K562 (cell line): ENCODE measurements at regions not wholly inside any gene's neighbourhood (a gene's known extent, or its start where the extent isn't known, plus 50 kb on each side); places are given as distances from the start of the nearest gene placed in this dataset.

Experiments used
- ATAC-seq: fragments of 200-7000 bp; cut with Tn5 transposase; 3 replicates; pipeline ENCODE4 v1.9.1; 2020; ENCODE audit warnings: moderate library complexity
- BruUV-seq: library from RNA; stranded (reverse); fragments of 400-500 nt; replicated peaks from 2 replicates; lab custom pipeline; 2021; lab: Mats Ljungman, UMichigan
- CTCF ChIA-PET: fragments of 300-600 bp; formaldehyde crosslinking; extraction: SDS; loops from one replicate; lab custom pipeline; 2021; ENCODE audit warnings: low intra/inter-chr PET ratio; lab: Yijun Ruan, JAX
- POLR2A ChIA-PET: fragments of 300-600, 350-650 bp; sonication (Branson Sonifier 250); formaldehyde crosslinking; extraction: SDS; loops from one replicate; lab custom pipeline; 2021; ENCODE audit warnings: antibody characterized with exemption, inconsistent platforms; lab: Yijun Ruan, JAX
- DNase-seq, 4 experiments: peaks; one replicate each; pipeline versions ENCODE4 v3.0.0 to v3.0.0-alpha.2; 2011 to 2018; ENCODE audit warnings: low spot score in 3 of 4, mixed read lengths in 3 of 4; ENCODE audit errors: extremely low read depth in 1 of 4
- FAIRE-seq: peaks from 2 replicates; lab custom pipeline; 2011; peaks lifted over from hg19 to GRCh38; lab: Jason Lieb, UNC
- H2AFZ ChIP-seq: 2 replicates; pipeline ENCODE4 v1.6.0; 2011; ENCODE audit warnings: low read depth, low read length, control low read depth, inconsistent platforms
- H3K27ac ChIP-seq: fragments of 200-600 bp; 3 replicates; pipeline ENCODE4 v1.8.0; 2011; ENCODE audit warnings: low read depth, mild to moderate bottlenecking, control low read depth, inconsistent platforms, low read length, moderate library complexity, mixed read lengths; ENCODE audit errors: extremely low read depth
- H3K27me3 ChIP-seq, 2 experiments: fragments of 300-600 bp in 1 of 2; 2 replicates in 1 of 2; 3 replicates in 1 of 2; pipeline versions ENCODE4 v1.6.0 to v1.8.0; 2011; ENCODE audit warnings: inconsistent platforms in 2 of 2, low read length in 2 of 2, mild to moderate bottlenecking in 1 of 2, mixed read lengths in 1 of 2, moderate library complexity in 1 of 2; ENCODE audit not compliant: control insufficient read depth in 2 of 2, insufficient read depth in 2 of 2
- H3K36me3 ChIP-seq: fragments of 300-600 bp; 3 replicates; pipeline ENCODE4 v1.8.0; 2011; ENCODE audit warnings: mild to moderate bottlenecking, low read length, inconsistent platforms; ENCODE audit not compliant: control insufficient read depth, insufficient read depth
- H3K4me1 ChIP-seq, 2 experiments: fragments of 200-600 bp in 1 of 2; replicated peaks in 1 of 2; 2 replicates in 1 of 2; 3 replicates in 1 of 2; pipeline versions ENCODE4 v1.5.1 to v1.8.0; 2011; ENCODE audit warnings: inconsistent platforms in 2 of 2, low read length in 2 of 2, mild to moderate bottlenecking in 1 of 2, mixed read lengths in 1 of 2, moderate library complexity in 1 of 2; ENCODE audit not compliant: control insufficient read depth in 2 of 2, insufficient read depth in 2 of 2
- H3K4me2 ChIP-seq: 2 replicates; pipeline ENCODE4 v1.6.1; 2011; ENCODE audit warnings: low read length, control low read depth, inconsistent platforms, mixed read lengths; ENCODE audit not compliant: insufficient read depth
- H3K4me3 ChIP-seq: fragments of 200-600 bp; sonication (generic), shearing (Covaris generic); 2 replicates; pipeline ENCODE4 v1.5.1; 2016; ENCODE audit warnings: control low read depth, inconsistent platforms
- H3K79me2 ChIP-seq: fragments of 200-600 bp; 3 replicates; pipeline ENCODE4 v1.8.0; 2011; ENCODE audit warnings: low read length, inconsistent platforms; ENCODE audit not compliant: control insufficient read depth, insufficient read depth
- H3K9ac ChIP-seq, 2 experiments: 2 replicates each; pipeline versions ENCODE4 v1.6.0 to v1.6.1; 2011; ENCODE audit warnings: low read depth in 2 of 2, low read length in 2 of 2, control low read depth in 1 of 2, inconsistent platforms in 1 of 2, mild to moderate bottlenecking in 1 of 2, mixed read lengths in 1 of 2; ENCODE audit not compliant: insufficient read depth in 1 of 2
- H3K9me1 ChIP-seq: one replicate; pipeline ENCODE4 v1.6.0; 2011; ENCODE audit warnings: inconsistent platforms, mild to moderate bottlenecking, low read length, moderate library complexity; ENCODE audit not compliant: control insufficient read depth, insufficient read depth
- H3K9me3 ChIP-seq: replicated peaks from 2 replicates; pipeline ENCODE4 v1.5.1; 2011; ENCODE audit warnings: low read depth, low read length, inconsistent platforms; ENCODE audit not compliant: control insufficient read depth, insufficient read depth
- H4K20me1 ChIP-seq: replicated peaks from 2 replicates; pipeline ENCODE4 v1.6.1; 2011; ENCODE audit warnings: low read length, inconsistent platforms, mixed read lengths; ENCODE audit not compliant: control insufficient read depth, insufficient read depth
- DIDO1 ChIP-seq: fragments of 450-650 bp; IDR thresholded peaks from 2 replicates; pipeline ENCODE4 v1.6.1; 2016; ENCODE audit warnings: low read depth, missing biosample characterization, missing genetic modification characterization
- KHSRP ChIP-seq: fragments of 450-650 bp; IDR thresholded peaks from 2 replicates; pipeline ENCODE4 v1.6.1; 2017
- MTA1 ChIP-seq: fragments of 450-650 bp; IDR thresholded peaks from 2 replicates; pipeline ENCODE4 v1.6.1; 2017; ENCODE audit warnings: borderline replicate concordance
- RCOR1 ChIP-seq, 2 experiments: IDR thresholded peaks; 2 replicates each; pipeline ENCODE4 v1.6.1; 2012; ENCODE audit warnings: low read depth in 2 of 2, low read length in 2 of 2, borderline replicate concordance in 1 of 2, improper control_type of control experiment in 1 of 2
- TEAD2 ChIP-seq: fragments of 450-650 bp; IDR thresholded peaks from 2 replicates; pipeline ENCODE4 v1.6.1; 2016; ENCODE audit warnings: missing genetic modification characterization, control low read depth, missing compliant biosample characterization
- XRCC3 ChIP-seq: fragments of 450-650 bp; IDR thresholded peaks from 2 replicates; pipeline ENCODE4 v1.6.1; 2017; ENCODE audit warnings: mild to moderate bottlenecking, moderate library complexity
- ZNF280A ChIP-seq: fragments of 450-650 bp; IDR thresholded peaks from 2 replicates; pipeline ENCODE4 v1.6.1; 2018; ENCODE audit warnings: mild to moderate bottlenecking, low read depth; ENCODE audit not compliant: partially characterized antibody
- ZNF785 ChIP-seq: fragments of 250-450 bp; sonication (Bioruptor Pico); IDR thresholded peaks from 2 replicates; pipeline ENCODE4 v1.4.0; 2020; ENCODE audit warnings: mild to moderate bottlenecking
- WGBS: fragments of 100-300 bp; shearing (Covaris generic); methylation state at CpG from one replicate; pipeline ENCODE4 v1.1.6; 2016; ENCODE audit warnings: low coverage, mixed read lengths; ENCODE audit not compliant: insufficient coverage; ENCODE audit errors: missing lambda C conversion rate; 5-methylcytosine and 5-hydroxymethylcytosine counted together
- in situ Hi-C: fragments of 300-500 bp; cut with MboI; formaldehyde crosslinking; loops from 4 replicates; pipeline ENCODE4 v1.15.0; 2018; ENCODE audit warnings: inconsistent platforms, mixed read lengths
- intact Hi-C: fragments of 100-400 bp; cut with micrococcal nuclease; formaldehyde crosslinking; loops from 2 replicates; pipeline ENCODE4 v1.14.2; 2022
- TF ChIP-seq, protein P1 (sequence below): fragments of 450-650 bp; formaldehyde crosslinking; IDR thresholded peaks from 2 replicates; pipeline ENCODE4 v1.4.0; 2022; ENCODE audit warnings: missing genetic modification characterization

DNA sequence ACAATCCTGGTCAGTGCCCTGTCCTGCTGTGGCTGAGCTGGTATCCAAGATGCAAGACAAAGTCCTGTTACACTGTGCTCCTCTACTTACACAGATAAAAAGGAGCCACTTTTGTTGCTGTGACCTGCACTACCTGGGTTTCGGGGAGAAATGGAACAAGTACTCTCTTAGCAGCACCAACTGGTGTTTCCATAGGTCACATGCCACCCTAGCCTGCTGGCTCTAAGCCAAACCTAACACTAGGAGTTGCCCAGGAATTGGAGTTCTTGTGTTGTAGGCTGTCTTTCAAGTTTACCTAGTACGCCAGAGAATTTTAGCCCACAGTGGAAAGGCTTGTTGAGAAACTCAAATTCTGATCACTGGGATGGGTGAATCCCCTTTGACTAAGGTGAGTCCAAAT lies 727.4 kb downstream of the FAM133A start:
- in situ Hi-C loops, result no loop called here

More for the DNA sequence above, 727.4 kb downstream of the FAM133A start:
- Histone ChIP-seq H4K20me1 (no peaks in the 10 kb centered on the region), H3K27me3 (no peaks in the 10 kb centered on the region), H3K9me3 (no peaks in the 10 kb centered on the region), H3K4me3 (no peak overlapping the region), H3K9me1 (no peaks in the 10 kb centered on the region), H3K27ac (no peak overlapping the region), H3K79me2 (no peaks in the 10 kb centered on the region), H3K36me3 (no peaks in the 10 kb centered on the region), H2AFZ (no peak overlapping the region), H3K9ac (no peak overlapping the region), H3K4me1 (no peaks in the 10 kb centered on the region), H3K4me2 (no peak overlapping the region)
- ChIA-PET POLR2A (no interaction called here), CTCF (no interaction called here)
- TF ChIP-seq TEAD2 (tag) (no peak), ZNF280A (no peak), ZNF785 (CRISPR knock-in tag) (no peak), RCOR1 (IDR thresholded peaks at IDR 0.05; ENCODE audit: borderline replicate concordance in 1 of 2, low read depth in 2 of 2, low read length in 2 of 2) (no peak), MTA1 (no peak), XRCC3 (no peak), DIDO1 (tag) (no peak), KHSRP (no peak)
- TF ChIP-seq, protein P1, sequence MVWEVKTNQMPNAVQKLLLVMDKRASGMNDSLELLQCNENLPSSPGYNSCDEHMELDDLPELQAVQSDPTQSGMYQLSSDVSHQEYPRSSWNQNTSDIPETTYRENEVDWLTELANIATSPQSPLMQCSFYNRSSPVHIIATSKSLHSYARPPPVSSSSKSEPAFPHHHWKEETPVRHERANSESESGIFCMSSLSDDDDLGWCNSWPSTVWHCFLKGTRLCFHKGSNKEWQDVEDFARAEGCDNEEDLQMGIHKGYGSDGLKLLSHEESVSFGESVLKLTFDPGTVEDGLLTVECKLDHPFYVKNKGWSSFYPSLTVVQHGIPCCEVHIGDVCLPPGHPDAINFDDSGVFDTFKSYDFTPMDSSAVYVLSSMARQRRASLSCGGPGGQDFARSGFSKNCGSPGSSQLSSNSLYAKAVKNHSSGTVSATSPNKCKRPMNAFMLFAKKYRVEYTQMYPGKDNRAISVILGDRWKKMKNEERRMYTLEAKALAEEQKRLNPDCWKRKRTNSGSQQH (CRISPR knock-in tag), result no peak
- intact Hi-C loops, result no loop called here
- DNase-seq (no peak), ATAC-seq (no peak), FAIRE-seq (no peak)
- no TSS peak for BruUV-seq
- WGBS, result 0% methylated on average over 2 of the region's 2 CpGs
